IPS DF 6.9 (cell line): ENCODE measurements at regions not wholly inside any gene's neighbourhood (a gene's known extent, or its start where the extent isn't known, plus 50 kb on each side); places are given as distances from the start of the nearest gene placed in this dataset.
"Not testable (repeated sequence)": the region's sequence is repeated elsewhere in the genome, so short reads cannot be mapped to it uniquely, and the experiment has no call there.

ENCODE experiments used
- DNase-seq: peaks from one replicate; pipeline ENCODE4 v3.0.0-alpha.2; 2013; ENCODE audit warnings: low read depth, low spot score
- H3K27ac ChIP-seq: one replicate; pipeline ENCODE4 v1.5.1; 2013; ENCODE audit warnings: low read length, control low read depth
- H3K27me3 ChIP-seq: 2 replicates; pipeline ENCODE4 v1.6.1; 2013; ENCODE audit warnings: mild to moderate bottlenecking, low read length; ENCODE audit not compliant: control insufficient read depth, insufficient read depth
- H3K36me3 ChIP-seq: 2 replicates; pipeline ENCODE4 v1.6.1; 2013; ENCODE audit warnings: low read length; ENCODE audit not compliant: control insufficient read depth, insufficient read depth
- H3K4me1 ChIP-seq: 2 replicates; pipeline ENCODE4 v1.6.1; 2013; ENCODE audit warnings: low read length; ENCODE audit not compliant: control insufficient read depth, insufficient read depth
- H3K4me3 ChIP-seq: 2 replicates; pipeline ENCODE4 v1.5.1; 2013; ENCODE audit warnings: mild to moderate bottlenecking, low read length
- H3K9me3 ChIP-seq: 2 replicates; pipeline ENCODE4 v1.6.1; 2013; ENCODE audit warnings: low read length, inconsistent platforms; ENCODE audit not compliant: control insufficient read depth, insufficient read depth
- WGBS: extraction: QIAGEN DNeasy Blood & Tissue Kit; methylation state at CpG from one replicate; pipeline ENCODE4 v1.1.7; 2013; ENCODE audit warnings: mixed read lengths, missing lambda C conversion rate; ENCODE audit not compliant: insufficient read length, insufficient coverage; 5-methylcytosine and 5-hydroxymethylcytosine counted together

DNA sequence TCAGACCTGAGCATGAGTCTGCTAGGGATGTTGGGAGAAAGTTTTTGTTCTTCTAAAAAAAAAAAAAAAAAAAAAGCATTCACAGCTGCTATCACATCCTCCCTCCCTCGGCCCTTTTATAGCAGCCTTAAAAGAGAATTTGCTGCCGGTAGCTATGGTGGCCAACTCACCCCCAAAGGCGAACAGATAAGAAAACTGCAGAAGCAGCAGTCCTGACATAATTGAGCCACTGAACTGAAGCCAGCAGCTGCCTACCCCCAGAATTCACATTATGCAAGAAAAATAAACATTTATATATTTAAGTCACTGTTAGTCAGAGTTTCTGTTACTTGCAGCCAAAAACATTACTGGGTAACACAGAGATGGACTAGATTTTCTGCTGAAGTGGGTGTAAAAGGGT is 124.3 kb upstream of the SMARCA2 start:
- Histone ChIP-seq H3K9me3 (no peaks in the 10 kb centered on the region), H3K4me1 (no peaks in the 10 kb centered on the region), H3K4me3 (no peak overlapping the region), H3K27me3 (no peaks in the 10 kb centered on the region), H3K27ac (no peak overlapping the region), H3K36me3 (no peaks in the 10 kb centered on the region)
- DNase-seq: no peak
- no CpG with 5 or more reads among the region's 3 CpGs for WGBS

DNA sequence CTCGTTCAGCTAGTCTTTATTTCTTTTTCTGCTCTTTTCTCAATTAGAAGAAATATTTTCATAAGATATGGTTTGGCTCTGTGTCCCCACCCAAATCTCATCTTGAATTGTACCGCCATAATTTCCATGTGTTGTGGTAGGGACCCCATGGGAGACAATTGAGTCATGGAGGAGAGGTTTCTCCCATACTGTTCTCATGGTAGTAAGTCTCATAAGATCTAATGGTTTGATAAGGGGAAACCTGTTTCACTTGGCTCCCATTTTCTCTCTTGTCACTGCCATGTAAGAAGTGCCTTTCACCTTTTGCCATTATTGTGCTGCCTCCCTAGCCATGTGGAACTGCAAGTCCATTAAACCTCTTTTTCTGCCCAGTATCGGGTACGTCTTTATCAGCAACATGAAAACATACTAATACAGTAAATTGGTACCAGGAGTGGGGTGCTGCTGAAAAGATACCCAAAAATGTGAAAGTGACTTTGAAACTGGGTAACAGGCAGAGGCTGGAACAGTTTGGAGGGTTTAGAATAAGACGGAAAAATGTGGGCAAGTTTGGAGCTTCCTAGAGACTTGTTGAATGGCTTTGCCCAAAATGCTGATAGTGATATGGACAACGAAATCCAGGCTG is 112.0 kb upstream of the SMARCA2 start:
- not testable (repeated sequence) for H3K4me3 ChIP-seq, DNase-seq, H3K36me3 ChIP-seq, H3K27ac ChIP-seq, H3K4me1 ChIP-seq, H3K27me3 ChIP-seq, H3K9me3 ChIP-seq
- WGBS: no CpG with 5 or more reads among the region's 6 CpGs

DNA sequence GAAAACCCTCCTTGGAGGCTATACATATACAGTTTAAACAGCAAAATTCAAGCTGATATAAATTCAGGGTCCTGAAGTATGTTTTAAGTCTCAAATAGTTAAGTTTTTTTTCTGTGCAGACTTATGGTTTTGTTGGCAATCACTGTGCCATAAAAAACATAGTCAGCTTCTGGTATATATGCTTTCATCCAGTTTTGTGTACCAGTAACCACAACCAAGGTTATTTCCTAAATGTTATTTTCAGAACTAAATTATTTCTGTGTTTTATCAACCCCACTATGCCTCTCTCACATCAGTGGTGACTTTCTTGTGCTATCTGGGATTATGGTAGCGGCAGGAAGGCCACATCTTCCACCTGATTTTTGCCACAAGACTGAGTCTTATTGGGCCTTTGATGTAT is 107.7 kb upstream of the SMARCA2 start:
- WGBS: no CpG with 5 or more reads among the region's 1 CpG
- Histone ChIP-seq H3K9me3 (no peaks in the 10 kb centered on the region), H3K4me1 (no peaks in the 10 kb centered on the region), H3K36me3 (no peaks in the 10 kb centered on the region), H3K4me3 (no peak overlapping the region), H3K27me3 (no peaks in the 10 kb centered on the region), H3K27ac (no peak overlapping the region)
- no peak for DNase-seq

DNA sequence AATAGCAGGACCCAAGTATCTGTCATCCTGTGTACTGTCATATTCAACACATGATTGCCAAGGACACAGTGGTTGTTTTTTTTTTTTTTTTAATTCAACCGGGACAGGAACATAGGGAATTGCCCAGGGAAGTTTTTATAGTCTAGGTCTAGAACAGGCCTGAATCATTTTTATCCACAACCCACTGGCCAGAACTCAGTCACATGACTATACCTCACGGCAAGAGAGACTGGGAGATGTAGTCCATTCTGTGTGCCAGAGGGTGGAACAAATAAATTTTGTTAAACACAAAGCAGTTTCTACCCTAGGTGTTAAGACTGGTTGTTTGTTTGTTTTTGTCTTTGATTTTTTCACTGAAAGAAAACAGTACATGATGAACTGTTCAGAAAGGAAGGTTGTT is 105.8 kb upstream of the SMARCA2 start:
- Histone ChIP-seq H3K27me3 (no peaks in the 10 kb centered on the region), H3K36me3 (no peaks in the 10 kb centered on the region), H3K27ac (no peak overlapping the region), H3K4me3 (no peak overlapping the region), H3K4me1 (no peaks in the 10 kb centered on the region), H3K9me3 (no peaks in the 10 kb centered on the region; the same call in 1 of the 2 replicates)
- no CpG with 5 or more reads among the region's 2 CpGs for WGBS
- DNase-seq: no peak

DNA sequence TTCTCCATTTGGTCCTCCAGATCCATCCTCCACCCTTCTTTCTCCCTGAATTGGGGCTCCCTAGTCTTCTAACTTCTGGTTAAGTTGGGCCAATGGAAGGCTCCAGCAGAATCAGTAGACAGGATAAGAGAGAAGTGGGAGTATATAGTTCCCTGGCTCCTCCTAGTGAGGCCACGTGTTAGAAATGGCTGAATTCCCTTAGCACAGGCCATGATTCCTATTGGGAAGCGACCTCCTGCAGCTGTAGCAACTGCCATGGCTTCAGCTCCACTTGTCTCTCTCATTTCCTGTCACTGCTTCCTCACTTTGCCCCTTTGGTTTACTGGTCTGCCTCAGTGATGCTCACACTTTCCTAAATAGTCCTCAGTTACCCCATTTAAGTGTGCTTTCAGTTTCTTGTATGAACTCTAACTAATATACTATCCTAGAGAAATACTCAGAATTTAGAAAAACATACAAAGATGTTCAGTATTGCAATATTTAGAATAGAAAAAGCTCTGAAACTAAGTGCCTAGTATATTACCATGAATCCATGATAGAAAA is 104.8 kb upstream of the SMARCA2 start:
- Histone ChIP-seq H3K27me3 (no peaks in the 10 kb centered on the region), H3K27ac (no peak overlapping the region), H3K36me3 (no peaks in the 10 kb centered on the region), H3K9me3 (no peaks in the 10 kb centered on the region; the same call in 1 of the 2 replicates), H3K4me1 (no peaks in the 10 kb centered on the region), H3K4me3 (no peak overlapping the region)
- WGBS: no CpG with 5 or more reads among the region's 2 CpGs
- no peak for DNase-seq

DNA sequence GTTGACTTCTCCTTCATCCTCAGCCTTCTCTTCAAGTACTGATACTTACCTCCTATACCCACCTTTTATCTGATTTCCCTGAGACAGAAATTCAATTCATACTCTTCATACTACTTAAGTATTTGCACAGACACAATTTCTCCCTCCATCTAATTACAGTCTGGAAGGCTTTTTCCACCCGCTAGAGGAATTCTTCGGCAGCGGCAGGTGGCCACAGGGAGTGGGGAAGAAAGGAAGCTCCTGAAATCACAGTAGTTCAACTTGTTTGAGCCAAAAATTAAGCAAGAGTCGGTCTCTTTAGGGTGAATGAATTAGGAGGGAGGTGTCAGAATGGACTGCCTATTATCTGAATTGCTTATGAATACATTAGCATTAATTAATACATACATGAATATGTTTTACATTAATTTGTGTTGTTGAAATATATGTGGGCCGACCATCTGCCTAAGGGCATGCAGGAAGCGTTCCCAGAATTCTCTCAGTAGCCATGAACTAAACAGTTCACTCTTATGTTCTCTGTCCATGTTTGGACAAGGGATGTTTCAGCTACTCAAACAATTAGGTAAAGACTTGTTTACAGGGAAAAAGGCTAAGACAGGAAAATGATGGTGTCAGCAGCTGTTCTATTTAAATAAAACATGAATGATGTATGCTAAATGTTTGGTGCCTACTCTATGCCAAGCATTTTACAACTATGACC is 101.4 kb upstream of the SMARCA2 start:
- 0 out of 2 replicates have a peak, but pooled peaks cover 1% of the 10 kb centered on the region for H3K4me1 ChIP-seq
- no peaks in the 10 kb centered on the region for H3K36me3 ChIP-seq
- no peak for DNase-seq
- no peak overlapping the region for H3K27ac ChIP-seq
- no peaks in the 10 kb centered on the region for H3K27me3 ChIP-seq
- H3K4me3 ChIP-seq: no peak overlapping the region
- WGBS: no CpG with 5 or more reads among the region's 6 CpGs
- no peaks in the 10 kb centered on the region; the same call in 1 of the 2 replicates for H3K9me3 ChIP-seq

DNA sequence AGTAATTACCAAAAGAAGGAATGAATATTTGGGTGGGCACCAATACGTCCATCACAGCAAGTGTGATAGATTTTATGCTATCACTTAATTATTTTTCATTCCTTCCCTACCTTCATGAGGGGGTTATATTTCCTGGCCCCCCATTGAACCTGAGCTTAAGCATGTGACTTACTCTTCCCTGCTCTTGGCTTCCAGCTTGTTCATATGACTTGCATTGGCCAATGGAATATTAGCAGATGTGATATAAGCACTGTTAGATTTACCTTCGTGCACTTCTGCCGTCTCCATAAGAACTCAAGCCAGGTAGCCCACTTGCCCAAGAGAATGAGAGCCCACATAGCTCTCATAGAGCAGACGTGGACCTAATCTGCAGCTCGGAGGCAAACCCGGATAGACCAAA is 99.1 kb upstream of the SMARCA2 start:
- DNase-seq: no peak
- no peak overlapping the region for H3K4me3 ChIP-seq
- H3K4me1 ChIP-seq: 0 out of 2 replicates have a peak, but pooled peaks cover 1% of the 10 kb centered on the region
- H3K27me3 ChIP-seq: no peaks in the 10 kb centered on the region
- no CpG with 5 or more reads among the region's 6 CpGs for WGBS
- H3K27ac ChIP-seq: no peak overlapping the region
- H3K9me3 ChIP-seq: no peaks in the 10 kb centered on the region; the same call in 1 of the 2 replicates
- no peaks in the 10 kb centered on the region for H3K36me3 ChIP-seq

DNA sequence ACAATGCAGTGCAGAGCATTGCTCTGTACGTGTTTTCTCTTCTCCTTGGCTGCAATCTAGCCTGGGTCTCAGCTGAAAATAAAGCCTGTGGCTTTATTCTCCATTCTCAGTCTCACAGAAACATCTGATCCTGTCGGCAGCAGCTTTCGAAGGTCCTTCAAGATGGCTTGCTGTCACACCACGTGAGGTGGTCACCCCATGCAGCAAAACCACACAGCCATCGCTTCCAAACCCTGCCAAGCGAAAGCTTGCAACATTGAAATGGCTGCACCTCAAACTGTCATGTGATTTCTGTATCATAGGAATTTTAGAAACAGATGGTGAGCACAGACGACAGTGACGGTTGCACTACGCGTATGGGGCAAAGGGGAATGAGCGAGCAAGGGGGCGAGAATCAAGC is 98.5 kb upstream of the SMARCA2 start:
- Histone ChIP-seq H3K9me3 (no peaks in the 10 kb centered on the region; the same call in 1 of the 2 replicates), H3K27me3 (no peaks in the 10 kb centered on the region), H3K27ac (no peak overlapping the region), H3K4me1 (0 out of 2 replicates have a peak, but pooled peaks cover 1% of the 10 kb centered on the region), H3K36me3 (no peaks in the 10 kb centered on the region), H3K4me3 (no peak overlapping the region)
- no peak for DNase-seq
- WGBS: no CpG with 5 or more reads among the region's 12 CpGs

DNA sequence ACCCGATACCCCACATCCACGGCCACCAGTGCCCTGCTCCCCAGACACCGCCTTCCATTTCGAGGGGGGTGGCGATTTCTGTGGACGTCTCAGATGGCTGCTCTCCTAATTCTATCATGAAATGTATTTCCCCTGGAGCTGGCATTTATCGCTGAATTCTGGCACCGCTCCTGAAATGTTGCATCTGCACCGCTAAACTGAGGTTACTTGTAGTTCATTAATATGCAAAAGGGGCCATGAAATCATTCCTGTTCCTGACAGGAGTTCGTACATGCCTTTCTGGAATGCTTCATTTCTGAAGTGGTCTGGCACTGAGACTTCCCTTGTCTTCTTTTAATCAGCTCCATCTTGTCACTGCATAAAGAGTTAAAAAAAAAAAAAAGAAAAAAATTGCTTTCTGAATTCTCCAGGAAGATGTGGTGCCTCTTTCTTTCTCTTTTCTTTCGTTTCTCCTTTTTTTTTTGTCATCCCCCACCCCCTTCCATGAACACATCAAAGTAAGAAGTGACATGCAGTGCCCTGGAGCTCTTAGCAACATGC is 97.7 kb upstream of the SMARCA2 start:
- Histone ChIP-seq H3K9me3 (no peaks in the 10 kb centered on the region; the same call in 1 of the 2 replicates), H3K36me3 (no peaks in the 10 kb centered on the region), H3K27me3 (no peaks in the 10 kb centered on the region), H3K4me3 (no peak overlapping the region), H3K4me1 (0 out of 2 replicates have a peak, but pooled peaks cover 1% of the 10 kb centered on the region), H3K27ac (no peak overlapping the region)
- no CpG with 5 or more reads among the region's 11 CpGs for WGBS
- no peak for DNase-seq

DNA sequence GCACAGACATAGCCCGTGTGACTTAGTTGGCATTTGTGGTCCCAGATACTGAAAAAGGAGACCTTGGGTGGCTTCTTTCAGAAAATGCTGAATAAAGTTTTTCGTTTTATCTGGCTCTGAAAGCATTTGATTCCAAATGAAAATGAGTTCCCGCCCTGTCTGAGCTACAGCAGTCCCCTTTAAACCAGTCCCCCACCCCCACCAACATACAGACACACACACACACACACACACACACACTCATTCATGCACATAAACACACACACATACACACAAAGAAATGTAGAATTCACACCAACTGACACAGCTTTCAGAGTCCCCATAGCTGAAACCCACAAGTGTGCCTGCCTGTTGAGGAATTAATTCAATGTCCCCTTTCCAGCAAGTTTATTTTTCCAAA is 97.0 kb upstream of the SMARCA2 start:
- no CpG with 5 or more reads among the region's 3 CpGs for WGBS
- DNase-seq: no peak
- no peak overlapping the region for H3K4me3 ChIP-seq
- no peak overlapping the region for H3K27ac ChIP-seq
- H3K27me3 ChIP-seq: no peaks in the 10 kb centered on the region
- 0 out of 2 replicates have a peak, but pooled peaks cover 1% of the 10 kb centered on the region for H3K4me1 ChIP-seq
- H3K9me3 ChIP-seq: no peaks in the 10 kb centered on the region
- H3K36me3 ChIP-seq: no peaks in the 10 kb centered on the region
